Kidney (tissue), 13 donors: ENCODE measurements at regions not wholly inside any gene's neighbourhood (a gene's known extent, or its start where the extent isn't known, plus 50 kb on each side); places are given as distances from the start of the nearest gene placed in this dataset.

Experiments used
- DNase-seq, 5 donors: peaks; one replicate each; pipeline ENCODE4 v3.0.0-alpha.2; 2013 to 2020
- FAIRE-seq: peaks from 2 replicates; lab custom pipeline; 2012; peaks lifted over from hg19 to GRCh38; lab: Jason Lieb, UNC
- H3K27ac ChIP-seq, 2 donors: one replicate each; pipeline ENCODE4 v1.7.0; 2013; ENCODE audit warnings: low read depth in 2 of 2, low read length in 2 of 2, inconsistent platforms in 1 of 2
- H3K27me3 ChIP-seq: one replicate; pipeline ENCODE4 v1.7.1; 2013; ENCODE audit warnings: low read length, inconsistent platforms; ENCODE audit not compliant: control insufficient read depth, insufficient read depth
- H3K36me3 ChIP-seq, 3 donors: one replicate each; pipeline versions ENCODE4 v1.7.0 to v1.7.1; 2013; ENCODE audit warnings: low read length in 3 of 3, control low read depth in 1 of 3, inconsistent platforms in 1 of 3; ENCODE audit not compliant: insufficient read depth in 3 of 3, control insufficient read depth in 2 of 3
- H3K4me1 ChIP-seq, 3 donors: one replicate each; pipeline versions ENCODE4 v1.7.0 to v1.7.1; 2013; ENCODE audit warnings: low read length in 3 of 3, inconsistent platforms in 1 of 3, low read depth in 1 of 3; ENCODE audit not compliant: control insufficient read depth in 2 of 3, insufficient read depth in 2 of 3
- H3K4me3 ChIP-seq, 3 donors: one replicate each; pipeline versions ENCODE4 v1.7.0 to v1.8.1; 2013; ENCODE audit warnings: low read length in 3 of 3, control low read depth in 1 of 3, inconsistent platforms in 1 of 3
- H3K9ac ChIP-seq, 3 donors: one replicate each; pipeline versions ENCODE4 v1.7.0 to v1.7.1; 2013; ENCODE audit warnings: low read length in 3 of 3, control low read depth in 1 of 3, inconsistent platforms in 1 of 3
- H3K9me3 ChIP-seq, 3 donors: one replicate each; pipeline versions ENCODE4 v1.7.0 to v1.7.1; 2013; ENCODE audit warnings: low read length in 3 of 3, control low read depth in 1 of 3, inconsistent platforms in 1 of 3; ENCODE audit not compliant: control insufficient read depth in 2 of 3, insufficient read depth in 1 of 3
- intact Hi-C: fragments of 100-400 bp; cut with DNase I; formaldehyde crosslinking; loops from one replicate; pipeline ENCODE4 v1.11.1; 2022
- TF ChIP-seq, protein P1 (sequence below): IDR thresholded peaks from 3 replicates; pipeline ENCODE4 v1.5.1; 2012; ENCODE audit warnings: mild to moderate bottlenecking, moderate library complexity, borderline replicate concordance; ENCODE audit not compliant: insufficient read depth; ENCODE audit errors: extremely low read depth
- donor health status: control.
- donor health status: control.
- donor health status: control.
- donor health status: control.
- donor health status: control.
- donor health status: DM: yes; HTN: yes; CAD: no.
- donor health status: Normal renal cell carcinoma (clear cell type).

DNA sequence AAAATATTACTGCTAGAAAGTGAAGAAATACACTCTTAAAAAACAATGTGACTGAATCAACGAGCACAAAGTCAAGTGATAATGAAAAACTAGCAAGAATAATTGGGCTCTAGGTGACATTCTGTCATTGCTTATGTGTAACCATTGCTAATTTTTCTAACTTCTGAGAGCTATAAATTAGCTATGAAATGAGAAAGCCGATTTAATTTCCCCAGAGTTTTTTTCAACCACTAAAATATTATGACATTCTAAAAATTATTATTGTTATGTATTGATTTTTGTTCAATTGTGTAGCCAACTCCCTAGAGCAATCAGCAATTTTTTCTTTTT, 458.6 kb upstream of the ATXN8OS start:
- no peaks in the 10 kb centered on the region for H3K4me1 ChIP-seq
- FAIRE-seq = no peak

DNA sequence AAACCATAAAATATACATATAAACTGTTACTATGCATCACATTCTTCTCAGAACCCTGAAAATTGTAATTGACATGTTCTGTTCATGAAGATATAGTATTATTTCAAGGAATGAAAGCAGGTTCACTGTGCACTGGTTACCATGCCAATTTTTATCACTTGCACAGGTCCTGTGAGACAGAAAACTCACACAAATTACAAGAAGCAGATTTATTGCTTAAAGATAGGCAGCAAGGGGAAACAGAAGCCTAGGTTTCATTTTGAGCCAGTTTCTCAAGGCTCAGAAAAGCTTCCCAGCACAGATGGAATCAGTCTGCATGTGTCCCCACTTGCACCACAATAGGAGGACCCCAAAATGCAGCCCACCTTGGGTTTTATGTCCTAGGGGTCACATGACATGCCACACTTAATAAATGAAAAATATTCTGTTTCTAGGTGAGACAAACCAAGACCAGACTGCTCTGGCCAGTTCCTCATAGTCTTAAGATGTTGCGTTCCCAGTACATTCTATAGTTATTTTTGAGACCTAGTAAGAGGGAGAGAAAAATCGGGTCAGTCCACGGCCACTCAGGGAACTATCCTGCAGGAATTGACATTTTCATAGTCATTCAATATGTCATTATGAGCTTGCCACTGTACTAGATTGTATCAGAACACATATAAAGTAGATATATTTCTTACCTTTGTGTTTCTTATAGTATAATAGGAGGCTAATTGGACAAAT, 459.1 kb upstream of the ATXN8OS start:
- Histone ChIP-seq H3K4me3 (no peak overlapping the region), H3K9me3 (peaks cover 0 to 7% (median 0%) of the 10 kb centered on the region in 3 donors), H3K4me1 (no peaks in the 10 kb centered on the region), H3K27me3 (no peaks in the 10 kb centered on the region), H3K27ac (no peak overlapping the region), H3K9ac (no peak overlapping the region), H3K36me3 (no peaks in the 10 kb centered on the region)
- TF ChIP-seq, protein P1, sequence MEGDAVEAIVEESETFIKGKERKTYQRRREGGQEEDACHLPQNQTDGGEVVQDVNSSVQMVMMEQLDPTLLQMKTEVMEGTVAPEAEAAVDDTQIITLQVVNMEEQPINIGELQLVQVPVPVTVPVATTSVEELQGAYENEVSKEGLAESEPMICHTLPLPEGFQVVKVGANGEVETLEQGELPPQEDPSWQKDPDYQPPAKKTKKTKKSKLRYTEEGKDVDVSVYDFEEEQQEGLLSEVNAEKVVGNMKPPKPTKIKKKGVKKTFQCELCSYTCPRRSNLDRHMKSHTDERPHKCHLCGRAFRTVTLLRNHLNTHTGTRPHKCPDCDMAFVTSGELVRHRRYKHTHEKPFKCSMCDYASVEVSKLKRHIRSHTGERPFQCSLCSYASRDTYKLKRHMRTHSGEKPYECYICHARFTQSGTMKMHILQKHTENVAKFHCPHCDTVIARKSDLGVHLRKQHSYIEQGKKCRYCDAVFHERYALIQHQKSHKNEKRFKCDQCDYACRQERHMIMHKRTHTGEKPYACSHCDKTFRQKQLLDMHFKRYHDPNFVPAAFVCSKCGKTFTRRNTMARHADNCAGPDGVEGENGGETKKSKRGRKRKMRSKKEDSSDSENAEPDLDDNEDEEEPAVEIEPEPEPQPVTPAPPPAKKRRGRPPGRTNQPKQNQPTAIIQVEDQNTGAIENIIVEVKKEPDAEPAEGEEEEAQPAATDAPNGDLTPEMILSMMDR = no peak
- intact Hi-C loops = no loop called here
- FAIRE-seq (no peak), DNase-seq (no peak)

More for the DNA sequence above, 458.6 kb upstream of the ATXN8OS start:
- no peak for DNase-seq
- TF ChIP-seq, protein P1 = no peak
- Histone ChIP-seq H3K9ac (no peak overlapping the region), H3K27ac (no peak overlapping the region), H3K36me3 (no peaks in the 10 kb centered on the region), H3K27me3 (no peaks in the 10 kb centered on the region), H3K9me3 (peaks cover 0 to 7% (median 0%) of the 10 kb centered on the region in 3 donors), H3K4me3 (no peak overlapping the region)
- intact Hi-C loops = no loop called here

DNA sequence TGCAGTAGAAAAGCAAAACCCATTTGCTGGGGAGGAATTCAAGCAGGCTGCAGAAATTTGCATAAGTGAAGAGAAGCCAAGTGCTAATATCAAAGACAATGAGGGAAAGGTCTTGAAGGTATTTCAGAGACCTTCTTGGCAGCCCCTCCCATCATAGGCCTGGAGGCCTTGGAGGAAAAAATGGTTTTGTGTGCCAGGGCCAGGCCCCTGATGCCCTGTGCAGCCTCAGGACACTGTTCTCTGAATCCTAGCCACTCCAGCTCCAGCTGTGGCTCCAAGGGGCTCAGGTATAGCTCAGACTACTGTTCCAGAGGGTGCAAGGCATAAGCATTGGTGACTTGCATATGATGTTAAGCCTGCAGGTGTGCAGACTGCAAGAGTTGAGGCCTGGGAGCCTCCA, 463.2 kb upstream of the ATXN8OS start:
- Histone ChIP-seq H3K9me3 (peaks cover 0 to 7% (median 0%) of the 10 kb centered on the region in 3 donors), H3K27me3 (no peaks in the 10 kb centered on the region), H3K9ac (no peak overlapping the region), H3K4me3 (no peak overlapping the region), H3K36me3 (no peaks in the 10 kb centered on the region), H3K27ac (no peak overlapping the region), H3K4me1 (no peaks in the 10 kb centered on the region)
- DNase-seq (no peak), FAIRE-seq (no peak)
- TF ChIP-seq, protein P1 = no peak
- intact Hi-C loops = no loop called here
